ENCODE measurements at regions not wholly inside any gene's neighbourhood (a gene's known extent, or its start where the extent isn't known, plus 50 kb on each side); places are given as distances from the start of the nearest gene placed in this dataset.

DNA sequence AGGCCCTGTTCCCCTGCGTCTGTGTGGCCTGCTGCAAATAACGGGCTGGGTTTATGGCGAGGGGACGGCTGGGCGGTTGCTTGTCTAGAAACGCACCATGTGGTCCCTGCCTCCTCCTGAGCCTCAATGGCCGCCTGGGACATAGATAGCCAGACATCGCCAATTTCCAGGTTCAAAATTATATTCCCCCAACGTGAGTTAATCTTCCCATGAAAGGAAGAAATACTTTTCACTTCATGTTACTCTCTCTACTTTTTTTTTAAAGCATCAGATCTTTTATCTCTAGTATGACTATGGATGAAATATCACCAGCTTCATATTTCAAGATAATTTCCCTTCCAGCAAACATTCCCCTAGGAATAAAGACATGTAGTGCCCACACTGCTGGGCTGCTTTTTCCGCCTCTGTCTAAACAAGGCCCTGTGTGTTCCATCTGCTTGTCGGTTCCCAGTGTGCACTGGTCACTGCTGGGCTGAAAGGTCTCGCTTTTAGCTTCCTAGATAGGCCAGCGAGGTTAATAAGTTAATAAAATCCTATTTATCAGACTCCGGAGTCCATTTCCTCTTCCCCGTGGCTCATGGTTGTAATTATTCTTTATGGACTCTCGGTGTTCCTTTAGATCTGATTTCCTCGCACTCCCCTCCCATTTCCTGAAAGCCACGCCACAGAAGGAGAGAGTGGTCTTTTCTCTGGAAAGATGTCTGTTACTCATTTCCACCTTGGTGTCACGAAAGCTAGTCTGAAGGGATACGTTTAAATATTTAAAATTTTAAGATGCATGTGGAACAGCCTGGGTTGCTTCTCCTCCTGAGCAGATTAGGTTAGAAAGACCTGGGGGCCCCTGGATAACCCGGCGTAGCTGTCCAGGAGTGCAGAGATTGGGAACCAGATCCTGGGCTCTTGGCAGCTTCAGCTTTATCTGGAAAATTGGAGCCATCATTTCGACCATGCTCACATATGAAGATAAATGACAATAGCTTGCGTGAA lies 196.6 kb upstream of the COPS8 start:
- Histone ChIP-seq H3K4me2 (no peak overlapping the region), H3K4me3 (ENCODE audit: low read depth in 2 of 2, low read length in 1 of 2) (no peak overlapping the region), H3K4me1 (ENCODE audit: control insufficient read depth in 1 of 2, insufficient read depth in 2 of 2, low read depth in 1 of 2, low read length in 1 of 2) (peaks cover 4 to 9% of the 10 kb centered on the region in 2 experiments), H3K27ac (ENCODE audit: low read depth in 2 of 2, low read length in 1 of 2) (no peak overlapping the region), H3K9me2 (no peaks in the 10 kb centered on the region), H3F3A (replicated peaks; ENCODE audit: insufficient read depth) (no peaks in the 10 kb centered on the region), H3K27me3 (ENCODE audit: insufficient read depth) (no peaks in the 10 kb centered on the region), H3K36me3 (replicated peaks in 1 of 2; ENCODE audit: control insufficient read depth in 1 of 2, insufficient read depth in 2 of 2, low read length in 1 of 2) (no peaks in the 10 kb centered on the region), H2AFZ (ENCODE audit: low read depth) (no peak overlapping the region), H4K20me1 (ENCODE audit: insufficient read depth) (no peaks in the 10 kb centered on the region), H3K9me3 (no peaks in the 10 kb centered on the region), H3K79me2 (ENCODE audit: insufficient read depth) (no peaks in the 10 kb centered on the region), H3K9ac (no peak overlapping the region)
- no peak for TF ChIP-seq YY1 (IDR thresholded peaks at IDR 0.05; ENCODE audit: low read depth)
- TF ChIP-seq, protein P1, sequence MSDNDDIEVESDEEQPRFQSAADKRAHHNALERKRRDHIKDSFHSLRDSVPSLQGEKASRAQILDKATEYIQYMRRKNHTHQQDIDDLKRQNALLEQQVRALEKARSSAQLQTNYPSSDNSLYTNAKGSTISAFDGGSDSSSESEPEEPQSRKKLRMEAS (IDR thresholded peaks at IDR 0.05; ENCODE audit: low read depth) = no peak
- TF ChIP-seq, protein P2, sequence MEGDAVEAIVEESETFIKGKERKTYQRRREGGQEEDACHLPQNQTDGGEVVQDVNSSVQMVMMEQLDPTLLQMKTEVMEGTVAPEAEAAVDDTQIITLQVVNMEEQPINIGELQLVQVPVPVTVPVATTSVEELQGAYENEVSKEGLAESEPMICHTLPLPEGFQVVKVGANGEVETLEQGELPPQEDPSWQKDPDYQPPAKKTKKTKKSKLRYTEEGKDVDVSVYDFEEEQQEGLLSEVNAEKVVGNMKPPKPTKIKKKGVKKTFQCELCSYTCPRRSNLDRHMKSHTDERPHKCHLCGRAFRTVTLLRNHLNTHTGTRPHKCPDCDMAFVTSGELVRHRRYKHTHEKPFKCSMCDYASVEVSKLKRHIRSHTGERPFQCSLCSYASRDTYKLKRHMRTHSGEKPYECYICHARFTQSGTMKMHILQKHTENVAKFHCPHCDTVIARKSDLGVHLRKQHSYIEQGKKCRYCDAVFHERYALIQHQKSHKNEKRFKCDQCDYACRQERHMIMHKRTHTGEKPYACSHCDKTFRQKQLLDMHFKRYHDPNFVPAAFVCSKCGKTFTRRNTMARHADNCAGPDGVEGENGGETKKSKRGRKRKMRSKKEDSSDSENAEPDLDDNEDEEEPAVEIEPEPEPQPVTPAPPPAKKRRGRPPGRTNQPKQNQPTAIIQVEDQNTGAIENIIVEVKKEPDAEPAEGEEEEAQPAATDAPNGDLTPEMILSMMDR (IDR thresholded peaks at IDR 0.05) = no peak
- TF ChIP-seq, protein P3, sequence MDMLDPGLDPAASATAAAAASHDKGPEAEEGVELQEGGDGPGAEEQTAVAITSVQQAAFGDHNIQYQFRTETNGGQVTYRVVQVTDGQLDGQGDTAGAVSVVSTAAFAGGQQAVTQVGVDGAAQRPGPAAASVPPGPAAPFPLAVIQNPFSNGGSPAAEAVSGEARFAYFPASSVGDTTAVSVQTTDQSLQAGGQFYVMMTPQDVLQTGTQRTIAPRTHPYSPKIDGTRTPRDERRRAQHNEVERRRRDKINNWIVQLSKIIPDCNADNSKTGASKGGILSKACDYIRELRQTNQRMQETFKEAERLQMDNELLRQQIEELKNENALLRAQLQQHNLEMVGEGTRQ (IDR thresholded peaks at IDR 0.05; ENCODE audit: borderline replicate concordance, low read depth, low read length) = no peak
- TF ChIP-seq POLR2AphosphoS5 (IDR thresholded peaks at IDR 0.05; ENCODE audit: low read depth, low read length) = no peak
- no peak for TF ChIP-seq FOSL2 (IDR thresholded peaks at IDR 0.05; ENCODE audit: borderline replicate concordance, low read depth)
- no peak for TF ChIP-seq RCOR1 (IDR thresholded peaks at IDR 0.05; ENCODE audit: low read length)
- ChIA-PET POLR2A (no interaction called here), CTCF (no interaction called here)
- 64% methylated on average over 21 of the region's 24 CpGs for WGBS (ENCODE audit: low lambda C conversion rate)
- no peak for DNase-seq

DNA sequence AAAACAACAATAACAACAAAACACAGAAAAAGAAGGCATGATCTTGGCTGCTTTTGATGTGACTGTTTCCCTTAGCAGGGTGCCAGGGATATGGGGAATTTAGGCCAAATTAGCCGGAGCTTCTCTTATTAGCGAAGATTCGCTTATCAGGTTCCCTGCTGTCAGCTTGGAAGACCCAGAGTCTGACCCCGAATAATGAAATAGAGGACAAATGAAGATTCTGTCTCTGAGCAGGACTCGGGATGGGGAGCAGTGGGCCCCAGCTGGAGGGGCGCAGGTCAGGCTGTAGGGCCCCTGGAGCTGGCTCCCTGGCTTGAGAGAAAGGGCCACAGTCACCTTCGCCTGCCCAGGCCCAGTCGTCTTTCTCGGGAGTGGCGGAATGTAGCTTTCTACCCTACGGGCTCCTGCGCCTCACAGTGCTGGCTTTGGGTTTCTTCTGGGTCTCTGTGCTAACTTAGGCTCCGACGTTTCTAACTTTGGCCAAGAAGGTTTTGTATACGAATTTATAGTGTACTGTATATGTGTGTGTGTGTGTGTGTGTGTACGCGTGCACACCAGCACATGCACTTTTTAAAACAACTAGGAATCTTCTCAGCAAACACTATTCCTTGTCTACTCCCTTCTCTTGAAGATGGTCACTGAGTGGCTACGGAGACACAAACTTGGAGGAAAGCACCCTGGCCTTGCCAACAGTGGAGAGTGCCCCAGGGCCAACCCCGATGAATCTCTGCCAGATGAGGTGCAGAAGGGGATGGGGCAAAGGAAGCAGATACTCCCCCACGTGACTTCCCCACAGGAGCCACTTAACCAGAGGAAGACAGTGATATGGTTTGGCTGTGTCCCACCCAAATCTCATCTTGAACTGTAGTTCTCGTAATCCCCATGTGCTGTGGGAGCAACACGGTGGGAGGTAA lies 195.6 kb upstream of the COPS8 start:
- Histone ChIP-seq H3K79me2 (ENCODE audit: insufficient read depth) (no peaks in the 10 kb centered on the region), H3K9me2 (no peaks in the 10 kb centered on the region), H3K27me3 (ENCODE audit: insufficient read depth) (no peaks in the 10 kb centered on the region), H3K4me1 (ENCODE audit: control insufficient read depth in 1 of 2, insufficient read depth in 2 of 2, low read depth in 1 of 2, low read length in 1 of 2) (peaks cover 4 to 9% of the 10 kb centered on the region in 2 experiments), H2AFZ (ENCODE audit: low read depth) (no peak overlapping the region), H3K9me3 (no peaks in the 10 kb centered on the region), H3K27ac (ENCODE audit: low read depth in 2 of 2, low read length in 1 of 2) (no peak overlapping the region), H3F3A (replicated peaks; ENCODE audit: insufficient read depth) (no peaks in the 10 kb centered on the region), H3K4me3 (ENCODE audit: low read depth in 2 of 2, low read length in 1 of 2) (no peak overlapping the region), H3K36me3 (replicated peaks in 1 of 2; ENCODE audit: control insufficient read depth in 1 of 2, insufficient read depth in 2 of 2, low read length in 1 of 2) (no peaks in the 10 kb centered on the region), H3K9ac (no peak overlapping the region), H4K20me1 (ENCODE audit: insufficient read depth) (no peaks in the 10 kb centered on the region), H3K4me2 (no peak overlapping the region)
- ChIA-PET POLR2A (no interaction called here), CTCF (no interaction called here)
- no peak for DNase-seq
- 63% methylated on average over 21 of the region's 22 CpGs for WGBS (ENCODE audit: low lambda C conversion rate)
- TF ChIP-seq NRF1 (IDR thresholded peaks at IDR 0.05; ENCODE audit: low read depth, low read length) = no peak
- no peak for TF ChIP-seq EP300 (IDR thresholded peaks at IDR 0.05; ENCODE audit: borderline replicate concordance in 1 of 2, low read depth in 1 of 2, low read length in 1 of 2)
- TF ChIP-seq GABPA (IDR thresholded peaks at IDR 0.05; ENCODE audit: low read depth) = no peak
- TF ChIP-seq TAF1 (IDR thresholded peaks at IDR 0.05; ENCODE audit: borderline replicate concordance, low read depth, low read length) = no peak
- TF ChIP-seq RFX5 (IDR thresholded peaks at IDR 0.05; ENCODE audit: low read length) = no peak
